Ammon's horn (tissue), 1 donor: ENCODE measurements at regions not wholly inside any gene's neighbourhood (a gene's known extent, or its start where the extent isn't known, plus 50 kb on each side); places are given as distances from the start of the nearest gene placed in this dataset.

Source experiments
- DNase-seq: peaks from one replicate; pipeline ENCODE4 v3.0.0-alpha.2; 2016; ENCODE audit warnings: low spot score

GRCh38 chr16:77663711-77664110 is 58.6 kb upstream of the NUDT7 start:
- DNase-seq = no peak

- DNase-seq = no peak
Measured at GRCh38 chr16:77666771-77667170, 55.5 kb upstream of the NUDT7 start.

GRCh38 chr16:77668201-77668600 is 54.1 kb upstream of the NUDT7 start:
- DNase-seq = peak; percentile 21

- DNase-seq = no peak
Measured at GRCh38 chr16:77669057-77669456, 53.3 kb upstream of the NUDT7 start.
